HG03159 (cell line): ENCODE measurements at regions not wholly inside any gene's neighbourhood (a gene's known extent, or its start where the extent isn't known, plus 50 kb on each side); places are given as distances from the start of the nearest gene placed in this dataset.
"Not testable (repeated sequence)": the region's sequence is repeated elsewhere in the genome, so short reads cannot be mapped to it uniquely, and the experiment has no call there.

Experiments used
- ATAC-seq: cut with Tn5 transposase; IDR thresholded peaks from one replicate; pipeline ENCODE4 v1.9.1; 2021; ENCODE audit warnings: mild to moderate bottlenecking, moderate library complexity; ENCODE audit not compliant: unreplicated experiment

- not testable (repeated sequence) for ATAC-seq
These were observed 53.6 kb upstream of the PLGLB1 start for GRCh38 chr2:87075054-87075790.

DNA sequence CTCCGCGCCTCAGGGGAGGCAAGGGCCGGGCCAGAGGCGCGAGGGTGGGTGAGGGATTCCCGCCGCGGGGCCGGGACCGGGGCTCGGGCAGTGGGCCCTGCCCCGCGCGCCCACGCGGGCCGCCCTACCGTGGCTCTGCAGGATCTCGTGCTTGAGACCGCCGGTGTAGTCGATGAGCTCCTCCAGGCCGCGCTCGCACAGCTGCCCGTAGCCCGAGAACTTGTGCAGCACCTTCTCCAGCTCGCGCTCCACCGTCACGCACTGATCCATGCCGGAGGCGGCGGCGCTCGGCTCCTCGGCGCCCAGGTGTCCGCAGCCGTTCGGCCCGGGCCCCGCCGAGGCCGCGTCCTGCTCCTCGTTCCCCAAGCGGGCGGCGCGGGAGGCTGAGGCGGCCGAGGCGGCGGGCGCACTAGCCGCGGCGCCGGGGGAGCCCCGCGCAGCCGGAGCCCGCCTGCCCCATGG is 54.2 kb upstream of the PLGLB1 start:
- ATAC-seq, result peak; percentile 35

GRCh38 chr2:87076253-87077123 is 54.8 kb upstream of the PLGLB1 start:
- ATAC-seq, result peak; percentile 90

DNA sequence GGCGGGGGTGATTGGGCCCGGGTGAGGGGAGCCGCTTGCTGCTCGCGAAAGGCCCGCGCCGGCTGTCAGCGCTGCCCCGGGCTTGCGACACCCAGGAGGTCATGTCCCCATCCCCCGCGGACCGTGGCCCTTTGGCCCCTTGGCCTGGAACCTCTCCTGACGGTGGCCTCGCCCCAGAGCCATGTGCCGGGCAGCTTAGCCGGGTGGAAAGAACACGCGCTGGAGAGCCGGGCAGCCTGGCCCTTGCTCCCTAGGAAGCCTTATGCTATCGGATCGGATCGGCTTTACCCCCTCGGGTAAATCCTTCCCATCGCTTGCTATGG is 55.4 kb upstream of the PLGLB1 start:
- ATAC-seq, result peak; percentile 11

DNA sequence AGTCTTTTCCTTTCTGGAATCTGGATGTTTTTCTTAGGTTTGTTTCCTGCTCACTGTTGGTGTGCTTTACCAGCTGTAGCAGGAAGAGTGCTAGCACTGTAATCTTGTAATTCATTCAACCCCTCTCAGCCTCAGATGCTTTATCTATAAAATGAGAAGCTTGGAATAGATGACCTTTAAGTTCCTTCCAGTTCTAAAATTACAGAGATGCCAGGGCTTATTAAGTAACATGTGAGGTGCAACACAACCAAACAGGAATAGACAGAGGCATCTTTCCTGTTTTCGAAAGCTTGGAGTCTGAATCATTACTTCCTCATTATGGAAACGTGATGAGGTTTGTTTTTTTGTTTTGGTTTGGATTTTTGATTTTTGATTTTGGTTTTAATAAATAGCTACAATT is 60.1 kb upstream of the PLGLB1 start:
- ATAC-seq, result not testable (repeated sequence)

- ATAC-seq, result not testable (repeated sequence)
These were observed 66.4 kb upstream of the PLGLB1 start for GRCh38 chr2:87088079-87088478.

GRCh38 chr2:87089401-87089800 is 67.8 kb upstream of the PLGLB1 start:
- not testable (repeated sequence) for ATAC-seq

GRCh38 chr2:87093252-87093651 is 71.6 kb upstream of the PLGLB1 start:
- not testable (repeated sequence) for ATAC-seq

DNA sequence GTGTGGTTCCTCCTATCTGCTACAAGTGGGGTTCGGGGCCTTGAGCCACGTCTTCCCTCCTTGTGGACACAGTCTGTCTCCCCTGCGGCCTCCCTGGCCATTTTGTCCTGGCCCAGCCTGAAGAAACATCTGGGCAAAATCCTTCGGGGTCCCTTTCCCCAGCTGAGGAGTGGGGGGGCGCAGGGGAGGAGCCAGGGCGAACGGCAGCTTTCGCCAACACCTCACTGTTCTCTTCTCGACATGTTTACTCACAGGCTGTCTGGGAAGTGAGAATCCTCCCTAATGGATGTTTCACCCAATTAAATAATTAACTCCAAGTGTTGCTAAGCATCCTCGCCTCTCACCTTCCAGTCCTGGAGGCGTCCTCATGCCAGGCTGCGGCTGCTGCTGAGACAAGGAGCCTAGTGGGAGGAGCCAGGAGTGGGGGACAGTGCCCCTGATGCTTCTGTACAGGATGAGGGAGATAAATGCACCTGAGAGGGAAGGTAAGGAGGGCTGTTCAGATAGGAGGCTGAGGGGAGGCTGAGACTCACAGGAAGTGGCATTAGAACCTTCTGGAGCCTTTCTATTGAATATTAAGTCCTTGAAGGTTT is 72.4 kb upstream of the PLGLB1 start:
- ATAC-seq, result not testable (repeated sequence)

- not testable (repeated sequence) for ATAC-seq
These were observed 74.2 kb upstream of the PLGLB1 start for GRCh38 chr2:87095804-87096203.

GRCh38 chr2:87128761-87129553 is 107.3 kb upstream of the PLGLB1 start:
- ATAC-seq, result not testable (repeated sequence)

DNA sequence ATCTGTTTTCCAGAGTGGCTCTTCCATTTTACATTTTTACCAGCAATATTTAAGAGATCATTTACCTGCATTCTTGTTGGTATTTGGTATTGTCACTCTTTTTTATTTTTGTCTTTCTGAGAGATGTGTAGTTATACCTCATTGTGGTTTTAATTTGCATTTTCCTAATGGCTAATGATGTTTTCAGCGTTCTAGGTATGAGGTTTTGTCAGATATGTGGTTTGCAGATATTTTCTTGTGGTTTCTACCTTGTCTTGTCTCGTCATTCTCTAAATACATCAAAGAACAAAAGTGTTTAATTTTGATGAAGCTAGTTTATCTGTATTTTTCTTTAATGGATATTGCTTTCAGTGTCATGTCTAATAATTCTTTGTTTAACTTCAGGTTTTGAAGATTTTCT is 110.9 kb upstream of the PLGLB1 start:
- not testable (repeated sequence) for ATAC-seq

GRCh38 chr2:87151835-87152493 is 130.3 kb upstream of the PLGLB1 start:
- ATAC-seq, result not testable (repeated sequence)

GRCh38 chr2:87174454-87174853 is 152.8 kb upstream of the PLGLB1 start:
- ATAC-seq, result not testable (repeated sequence)

DNA sequence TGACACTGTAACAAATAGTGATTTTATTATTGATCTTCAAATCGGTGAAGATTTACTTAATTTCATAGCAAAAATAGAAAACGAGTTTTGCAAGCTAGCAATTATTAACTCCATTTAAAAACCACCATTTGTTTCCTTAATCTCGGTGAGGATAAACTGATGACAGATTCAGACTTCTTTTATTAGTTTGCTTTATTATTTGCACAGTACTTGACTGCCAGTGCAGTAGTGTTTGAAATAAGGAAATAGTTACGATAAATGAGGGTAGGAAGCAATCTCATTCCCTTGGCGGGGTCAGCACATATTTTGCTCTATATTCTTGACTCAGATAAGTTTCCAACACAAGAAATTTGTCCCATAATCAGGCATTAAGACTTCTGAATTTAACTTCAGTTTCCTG is 161.7 kb upstream of the PLGLB1 start:
- ATAC-seq, result not testable (repeated sequence)

GRCh38 chr2:87184260-87184659 is 162.6 kb upstream of the PLGLB1 start:
- ATAC-seq, result not testable (repeated sequence)

DNA sequence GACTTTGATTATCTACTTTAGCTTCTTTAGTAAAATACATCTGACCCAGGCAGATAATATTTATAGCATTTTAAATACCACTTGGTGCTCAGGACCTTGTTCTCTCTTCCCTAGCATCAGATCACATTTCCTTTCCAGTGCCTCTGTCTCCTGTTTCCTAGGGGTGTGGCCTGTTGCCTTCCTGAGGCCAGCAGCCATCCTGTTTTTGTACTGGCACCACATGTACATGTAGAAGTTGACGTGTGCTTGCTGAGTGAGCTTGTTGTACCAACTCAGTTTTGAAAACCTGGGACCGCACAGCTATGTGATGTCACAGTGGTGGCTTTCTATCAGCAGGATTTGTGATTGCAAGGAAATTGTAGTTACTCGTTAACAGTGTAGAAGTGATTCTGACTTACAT is 167.6 kb upstream of the PLGLB1 start:
- ATAC-seq, result not testable (repeated sequence)

DNA sequence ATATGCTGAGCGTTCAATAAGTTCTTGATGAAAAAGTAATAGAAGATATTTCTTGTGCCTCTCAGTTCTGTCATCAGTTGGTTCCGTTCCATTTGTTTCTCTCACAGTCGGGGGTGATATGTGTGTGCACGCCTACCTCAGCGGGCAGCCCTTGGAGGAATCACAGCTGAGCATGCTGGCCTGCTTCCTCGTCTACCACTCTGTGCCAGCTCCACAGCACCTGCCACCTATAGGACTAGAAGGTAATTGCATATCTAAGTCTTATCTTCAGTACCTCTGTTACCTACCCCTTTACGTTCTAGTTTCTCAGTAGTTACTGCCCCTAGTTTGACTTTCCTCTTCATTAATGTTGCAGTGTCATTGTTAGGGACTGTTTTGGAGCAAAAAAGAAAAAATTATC is 171.7 kb upstream of the PLGLB1 start:
- peak; percentile 87 for ATAC-seq

DNA sequence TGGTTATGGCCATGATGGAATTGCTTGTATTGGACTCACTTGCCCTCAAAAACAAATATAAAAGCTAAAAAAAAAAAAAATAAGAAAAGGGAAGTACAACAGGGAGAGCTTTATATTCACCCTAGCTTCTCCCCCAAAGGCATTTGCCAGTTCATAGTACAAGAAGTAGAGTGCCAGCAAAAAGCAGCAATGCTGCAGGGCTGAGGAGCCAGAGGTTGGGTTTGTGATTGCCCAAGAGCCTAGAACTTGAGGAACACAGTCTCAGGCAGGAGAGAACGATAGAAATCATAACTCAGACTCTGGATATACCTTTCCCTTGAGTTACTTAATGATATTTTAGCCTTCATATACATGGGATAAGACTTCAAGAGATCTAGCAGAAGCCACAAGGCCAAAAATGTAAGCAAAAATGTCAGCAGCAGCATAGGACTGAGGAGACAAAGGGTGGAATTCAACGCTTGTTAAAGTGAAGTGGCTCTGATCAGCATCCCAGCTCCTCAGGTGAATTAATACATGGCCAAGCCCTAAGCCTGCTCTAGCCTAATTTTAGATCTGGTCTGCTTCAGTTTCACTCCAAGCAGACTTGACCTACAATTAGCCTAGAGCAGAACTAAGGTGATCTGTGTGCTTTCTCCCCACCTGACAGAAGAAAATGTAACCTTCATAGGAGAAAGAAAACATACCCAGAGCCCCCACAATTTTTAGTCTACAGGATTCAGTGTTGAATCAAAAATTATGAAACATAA is 172.8 kb upstream of the PLGLB1 start:
- not testable (repeated sequence) for ATAC-seq
